NCI-H1436 (cell line): ENCODE measurements at regions not wholly inside any gene's neighbourhood (a gene's known extent, or its start where the extent isn't known, plus 50 kb on each side); places are given as distances from the start of the nearest gene placed in this dataset.
"Not testable (repeated sequence)": the region's sequence is repeated elsewhere in the genome, so short reads cannot be mapped to it uniquely, and the experiment has no call there.

Experiments used
- DNase-seq: peaks from one replicate; lab custom pipeline; 2025; lab: John Stamatoyannopoulos, UW

DNA sequence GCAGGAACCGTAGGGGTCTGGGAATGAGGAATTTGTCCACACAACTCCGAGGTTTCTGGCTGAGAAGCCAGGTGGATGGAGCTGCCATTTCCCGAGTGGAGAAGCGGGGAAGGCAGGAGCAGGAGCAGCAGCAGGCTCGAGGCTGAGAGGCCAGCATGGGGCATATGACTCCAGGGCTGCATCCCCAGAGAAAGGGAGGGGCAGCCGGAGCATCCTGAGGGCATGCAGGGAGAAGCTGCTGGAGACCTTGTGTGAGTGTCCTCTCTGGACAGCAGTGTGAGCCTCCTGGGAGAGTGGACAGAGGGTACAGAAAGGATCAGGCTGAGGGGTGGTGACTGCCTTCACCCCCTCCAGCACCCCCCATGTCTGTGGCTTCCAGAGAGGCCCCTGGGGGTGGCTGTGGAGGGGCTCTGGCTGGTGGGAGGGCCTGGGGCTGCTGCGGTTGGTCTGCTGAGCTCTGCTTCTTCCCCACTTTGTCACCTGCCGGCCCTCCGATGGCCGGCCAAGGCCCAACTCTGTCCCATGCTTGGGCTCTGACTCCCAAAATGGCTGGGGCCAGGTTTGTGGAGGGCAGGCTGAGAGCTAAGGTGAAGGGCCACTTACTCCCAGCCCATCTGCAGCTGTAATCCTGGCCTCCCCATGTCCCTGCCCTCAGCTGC is 633.1 kb downstream of the MATN1 start:
- no peak for DNase-seq

GRCh38 chr1:30089024-30089430 is 634.4 kb downstream of the MATN1 start:
- peak; percentile 95 for DNase-seq

DNA sequence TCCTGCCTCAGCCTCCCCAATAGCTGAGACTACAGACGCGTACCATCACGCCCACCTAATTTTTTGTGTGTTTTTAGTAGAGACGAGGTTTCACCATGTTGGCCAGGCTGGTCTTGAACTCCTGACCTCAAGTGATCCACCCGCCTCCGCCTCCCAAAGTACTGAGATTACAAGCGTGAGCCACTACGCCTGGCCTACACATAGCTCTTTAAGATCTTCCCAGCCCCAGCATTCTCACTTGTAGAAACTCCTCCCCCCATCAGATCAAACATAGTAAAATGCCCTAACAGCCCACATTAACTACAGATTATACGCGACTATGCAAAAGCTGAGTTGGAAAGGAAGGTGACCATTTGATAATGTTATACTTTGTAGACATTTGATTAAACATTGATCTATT is 634.8 kb downstream of the MATN1 start:
- no peak for DNase-seq

DNA sequence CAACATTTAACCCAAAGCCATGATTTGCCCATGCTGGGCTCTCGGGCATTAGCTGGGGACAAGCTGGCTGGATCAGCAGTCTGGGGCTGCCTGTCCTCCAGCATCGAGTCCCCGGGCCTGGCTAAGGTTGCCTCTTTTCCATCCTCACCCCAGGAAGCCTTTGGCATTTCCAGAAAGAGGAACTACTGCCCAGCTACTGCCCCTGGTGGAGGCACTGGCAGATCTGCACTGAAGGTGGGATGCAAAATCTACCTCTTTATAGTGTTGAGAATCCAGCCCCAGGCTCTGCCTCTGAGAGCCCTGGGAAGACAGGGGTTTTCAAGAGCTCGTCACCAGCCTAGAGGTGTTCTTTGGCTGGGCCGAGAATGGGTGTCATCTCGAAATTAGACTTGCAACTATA is 635.9 kb downstream of the MATN1 start:
- DNase-seq: no peak

- peak; percentile 89 for DNase-seq
Measured at GRCh38 chr1:30085811-30086770, 637.3 kb downstream of the MATN1 start.

DNA sequence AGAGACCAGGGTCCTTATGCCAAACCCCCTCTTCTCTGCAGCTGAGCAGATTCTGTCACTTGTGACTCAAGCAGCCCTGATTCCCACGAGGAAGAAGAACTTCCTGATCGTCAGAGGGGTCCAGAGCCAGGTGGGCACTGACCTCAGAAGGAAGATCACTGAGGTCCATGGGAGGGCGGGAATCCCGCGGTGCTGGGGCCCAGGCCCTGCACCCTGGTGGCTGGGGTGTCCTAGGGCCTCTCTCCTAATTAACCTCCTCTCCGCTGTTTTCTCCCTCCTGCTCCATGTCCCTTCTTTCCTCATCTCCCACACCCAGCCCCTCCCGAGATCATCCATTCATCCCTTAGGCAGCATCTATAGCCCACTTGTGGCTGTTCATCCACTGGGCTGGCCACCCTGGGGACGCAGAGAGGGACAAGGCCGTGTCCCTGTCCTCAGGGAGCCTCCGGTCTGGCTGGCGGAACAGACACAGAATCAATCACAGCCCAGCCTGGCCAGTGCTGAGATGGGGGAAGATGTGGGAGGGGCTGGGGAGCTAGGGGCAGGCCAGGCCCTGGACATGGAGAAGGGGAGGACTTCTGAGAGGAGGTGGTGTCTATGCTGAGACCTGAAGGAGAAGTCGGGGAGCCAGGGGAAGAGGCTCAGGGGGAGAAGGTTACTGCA is 638.3 kb downstream of the MATN1 start:
- DNase-seq: no peak

GRCh38 chr1:30083800-30084464 is 639.5 kb downstream of the MATN1 start:
- DNase-seq: no peak

- no peak for DNase-seq
Measured at GRCh38 chr1:30081379-30082102, 641.8 kb downstream of the MATN1 start.

DNA sequence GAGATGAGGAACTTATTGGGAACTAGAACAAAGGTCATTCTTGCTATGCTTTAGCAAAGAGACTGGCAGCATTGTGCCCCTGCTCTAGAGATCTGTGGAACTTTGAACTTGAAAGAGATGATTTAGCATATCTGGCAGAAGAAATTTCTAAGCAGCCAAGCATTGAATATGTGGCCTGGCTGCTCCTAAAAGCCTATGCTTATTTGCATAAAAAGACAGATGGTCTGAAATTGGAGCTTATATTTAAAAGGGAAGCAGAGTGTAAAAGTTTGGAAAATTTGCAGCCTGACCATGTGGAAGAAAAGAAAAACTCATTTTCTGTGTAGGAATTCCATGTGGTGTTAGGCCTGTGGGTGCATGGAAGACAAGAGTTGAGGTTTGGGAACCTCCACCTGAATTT is 647.5 kb downstream of the MATN1 start:
- not testable (repeated sequence) for DNase-seq

GRCh38 chr1:30068787-30069472 is 654.5 kb downstream of the MATN1 start:
- DNase-seq: no peak

GRCh38 chr1:30064547-30064946 is 658.8 kb downstream of the MATN1 start:
- DNase-seq: no peak

- no peak for DNase-seq
Measured at GRCh38 chr1:30063621-30064280, 659.6 kb downstream of the MATN1 start.

DNA sequence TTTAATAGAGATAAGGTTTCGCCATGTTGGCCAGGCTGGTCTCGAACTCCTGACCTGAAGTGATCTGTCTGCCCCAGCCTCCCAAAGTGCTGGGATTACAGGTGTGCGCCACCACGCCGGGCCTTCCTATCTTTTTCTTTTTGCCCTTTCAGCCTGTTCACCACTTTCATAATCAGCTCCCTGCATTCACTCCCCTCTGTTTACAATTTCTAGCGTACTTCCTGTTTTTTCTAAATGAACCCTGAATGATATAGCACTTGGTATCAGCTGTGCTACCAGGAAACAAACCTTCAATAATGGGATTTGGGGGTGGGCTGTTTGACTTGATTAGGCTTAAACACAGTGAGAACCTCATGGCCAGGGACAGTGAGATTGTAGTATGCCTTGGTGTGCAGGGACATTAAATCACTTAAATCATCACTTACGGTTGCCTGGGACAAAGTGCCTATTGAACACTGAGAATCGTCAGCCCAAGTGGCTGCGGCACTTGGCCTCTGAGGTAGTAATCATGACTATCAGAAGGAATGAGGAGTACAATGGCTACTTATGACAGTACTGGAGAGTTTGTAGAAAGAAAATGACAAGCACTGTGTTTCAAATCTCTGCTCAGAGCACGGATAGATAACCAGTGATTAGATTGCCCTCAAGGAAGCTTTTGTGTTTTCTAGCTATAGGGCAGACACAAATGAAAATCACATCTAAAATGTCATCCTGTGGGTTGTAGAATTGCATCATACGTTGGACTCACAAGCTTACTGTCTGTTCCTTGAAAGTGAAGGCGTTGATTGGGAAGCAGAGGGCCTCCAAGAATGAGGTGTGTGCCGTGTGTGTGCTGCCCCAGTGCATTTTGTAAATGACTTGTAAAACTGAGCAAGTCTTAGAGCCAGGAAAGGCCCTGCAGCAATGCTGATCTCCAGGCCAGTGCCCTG is 661.8 kb downstream of the MATN1 start:
- DNase-seq: peak; percentile 69

DNA sequence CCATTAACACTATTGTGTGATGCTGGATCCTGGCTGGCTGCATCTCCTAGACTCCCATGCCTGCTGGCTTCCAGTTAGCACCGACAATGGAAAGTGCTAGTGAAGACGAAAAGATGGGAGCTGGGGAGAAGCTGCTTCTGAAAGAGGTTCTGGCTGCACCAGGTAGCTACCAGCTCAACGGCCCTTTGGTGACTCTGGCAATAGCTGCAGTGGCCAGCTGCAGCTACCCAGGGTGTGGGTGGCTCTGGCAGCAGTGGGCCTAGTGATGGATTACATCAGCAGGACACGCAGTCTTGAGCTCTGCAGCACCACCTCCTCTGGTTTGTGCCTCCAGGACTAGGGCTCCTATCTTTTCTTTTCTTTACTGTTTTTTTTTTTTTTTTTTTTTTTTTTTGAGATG is 662.6 kb downstream of the MATN1 start:
- no peak for DNase-seq

DNA sequence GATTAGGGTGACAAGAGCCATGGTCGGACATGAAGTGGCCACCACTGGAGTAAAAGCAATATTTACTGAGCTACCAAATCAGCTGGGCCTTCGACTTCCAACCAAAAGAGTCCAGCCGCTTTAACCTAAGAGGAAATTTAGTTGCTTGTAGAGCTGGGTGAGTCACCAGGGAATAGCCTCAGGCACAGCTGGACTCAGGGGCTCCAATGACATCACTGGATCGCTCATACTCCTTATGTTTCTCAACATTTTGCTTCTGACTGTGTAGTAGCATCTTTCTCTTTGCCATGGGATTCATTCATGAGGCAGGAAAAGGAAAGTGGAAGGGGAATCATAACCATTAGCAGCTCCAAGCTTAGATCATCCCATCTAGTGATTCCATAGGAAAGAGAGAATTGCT is 664.4 kb downstream of the MATN1 start:
- no peak for DNase-seq

DNA sequence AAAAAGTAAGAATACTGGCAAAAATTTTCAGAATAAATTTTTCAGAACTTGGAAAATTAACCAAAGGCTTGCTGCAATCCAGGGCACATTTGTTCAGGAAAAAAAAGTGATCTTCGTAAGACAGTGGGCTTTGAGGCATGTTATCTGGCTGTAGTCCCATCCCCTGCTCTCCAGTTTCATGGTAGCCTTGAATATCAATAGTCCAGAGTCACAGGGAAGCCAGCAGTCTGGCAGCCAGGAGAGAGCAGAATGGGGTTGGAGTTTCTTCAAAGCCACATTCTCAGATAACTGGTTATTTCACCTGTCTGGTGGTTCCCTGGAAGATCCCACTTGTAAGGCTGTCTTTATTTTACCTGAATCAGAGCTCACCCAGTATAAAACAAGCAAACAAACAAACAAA is 669.3 kb downstream of the MATN1 start:
- no peak for DNase-seq

DNA sequence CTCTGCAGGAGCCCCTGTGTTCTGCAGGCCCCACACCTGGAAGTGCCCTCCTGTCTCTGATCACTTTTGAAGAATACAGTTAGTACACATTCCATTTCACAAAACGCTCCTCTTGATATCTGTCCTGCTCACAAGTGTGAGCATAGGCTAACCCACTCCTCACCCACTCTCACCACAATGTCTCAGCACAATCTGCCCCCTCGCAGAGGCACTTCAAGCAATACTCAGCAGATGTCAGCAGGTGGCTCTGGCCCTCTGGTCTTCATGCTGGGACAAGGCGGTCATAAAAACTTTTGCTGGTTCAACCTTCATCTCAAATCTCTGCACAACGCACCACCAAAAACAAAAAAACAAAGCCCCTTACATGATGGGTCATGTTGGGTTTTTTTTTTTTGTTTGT is 671.2 kb downstream of the MATN1 start:
- no peak for DNase-seq

GRCh38 chr1:30051777-30052176 is 671.6 kb downstream of the MATN1 start:
- DNase-seq: no peak

- no peak for DNase-seq
Measured at GRCh38 chr1:30049748-30050296, 673.6 kb downstream of the MATN1 start.
